ENCODE measurements at regions not wholly inside any gene's neighbourhood (a gene's known extent, or its start where the extent isn't known, plus 50 kb on each side); places are given as distances from the start of the nearest gene placed in this dataset.

DNA sequence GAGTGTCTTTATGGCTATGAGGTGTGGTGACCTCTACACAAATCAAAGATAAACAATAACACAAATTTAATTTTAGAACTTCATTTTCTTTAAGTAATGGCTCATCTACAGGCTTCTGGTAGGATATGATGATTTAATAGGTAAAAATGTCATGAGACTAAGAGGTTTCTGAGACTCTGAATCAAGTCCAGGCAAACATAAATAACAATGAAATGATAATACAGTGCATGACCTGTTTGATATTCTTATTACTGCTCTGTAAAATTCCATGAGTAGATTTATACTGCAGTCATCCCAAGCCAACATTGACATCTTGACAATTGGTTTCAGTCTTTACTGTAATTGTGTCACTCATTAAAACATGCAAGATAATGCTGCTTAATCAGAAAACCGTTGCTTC is 936.8 kb downstream of the MCTP2 start:
- H3K27ac Mint-ChIP-seq = no peak overlapping the region
- no peak overlapping the region for H3K4me3 Mint-ChIP-seq
- H3K36me3 Mint-ChIP-seq = peaks cover 0 to 3% (median 0%) of the 10 kb centered on the region in 3 donors
- H3K4me1 Mint-ChIP-seq = no peaks in the 10 kb centered on the region
- peaks cover 0 to 5% (median 2%) of the 10 kb centered on the region in 3 donors for H3K27me3 Mint-ChIP-seq (ENCODE audit: low read depth in 3 of 3)
- H3K9me3 Mint-ChIP-seq = peaks cover 0 to 3% (median under 1%) of the 10 kb centered on the region in 6 donors
- no peak for DNase-seq

GRCh38 chr15:95168951-95169431 is 937.6 kb downstream of the MCTP2 start:
- Mint-ChIP-seq H3K27ac (no peak overlapping the region), H3K9me3 (peaks cover 0 to 3% (median under 1%) of the 10 kb centered on the region in 6 donors), H3K27me3 (ENCODE audit: low read depth in 3 of 3) (peaks cover 2 to 5% (median 3%) of the 10 kb centered on the region in 3 donors), H3K36me3 (peaks cover 0 to 3% (median 0%) of the 10 kb centered on the region in 3 donors), H3K4me1 (no peaks in the 10 kb centered on the region), H3K4me3 (no peak overlapping the region)
- no peak for DNase-seq

GRCh38 chr15:95169541-95170459 is 938.4 kb downstream of the MCTP2 start:
- no peak overlapping the region for H3K4me3 Mint-ChIP-seq
- peaks cover 0 to 3% (median 0%) of the 10 kb centered on the region in 3 donors for H3K36me3 Mint-ChIP-seq
- no peaks in the 10 kb centered on the region for H3K4me1 Mint-ChIP-seq
- H3K9me3 Mint-ChIP-seq = peaks cover 0 to 3% (median under 1%) of the 10 kb centered on the region in 6 donors
- DNase-seq = no peak
- H3K27ac Mint-ChIP-seq = no peak overlapping the region
- peaks cover 2 to 5% (median 5%) of the 10 kb centered on the region in 3 donors for H3K27me3 Mint-ChIP-seq (ENCODE audit: low read depth in 3 of 3)

GRCh38 chr15:95170561-95171380 is 939.4 kb downstream of the MCTP2 start:
- Mint-ChIP-seq H3K27ac (no peak overlapping the region), H3K9me3 (peaks cover 0 to 3% (median under 1%) of the 10 kb centered on the region in 6 donors), H3K4me1 (no peaks in the 10 kb centered on the region), H3K36me3 (peaks cover 0 to 3% (median 0%) of the 10 kb centered on the region in 3 donors), H3K4me3 (no peak overlapping the region), H3K27me3 (ENCODE audit: low read depth in 3 of 3) (peaks cover 2 to 5% (median 5%) of the 10 kb centered on the region in 3 donors)
- DNase-seq = no peak

- Mint-ChIP-seq H3K9me3 (peaks cover 0 to 3% (median under 1%) of the 10 kb centered on the region in 6 donors), H3K27me3 (ENCODE audit: low read depth in 3 of 3) (peaks cover 2 to 5% (median 3%) of the 10 kb centered on the region in 3 donors), H3K27ac (no peak overlapping the region)
Measured at GRCh38 chr15:95171564-95171963, 940.2 kb downstream of the MCTP2 start.

DNA sequence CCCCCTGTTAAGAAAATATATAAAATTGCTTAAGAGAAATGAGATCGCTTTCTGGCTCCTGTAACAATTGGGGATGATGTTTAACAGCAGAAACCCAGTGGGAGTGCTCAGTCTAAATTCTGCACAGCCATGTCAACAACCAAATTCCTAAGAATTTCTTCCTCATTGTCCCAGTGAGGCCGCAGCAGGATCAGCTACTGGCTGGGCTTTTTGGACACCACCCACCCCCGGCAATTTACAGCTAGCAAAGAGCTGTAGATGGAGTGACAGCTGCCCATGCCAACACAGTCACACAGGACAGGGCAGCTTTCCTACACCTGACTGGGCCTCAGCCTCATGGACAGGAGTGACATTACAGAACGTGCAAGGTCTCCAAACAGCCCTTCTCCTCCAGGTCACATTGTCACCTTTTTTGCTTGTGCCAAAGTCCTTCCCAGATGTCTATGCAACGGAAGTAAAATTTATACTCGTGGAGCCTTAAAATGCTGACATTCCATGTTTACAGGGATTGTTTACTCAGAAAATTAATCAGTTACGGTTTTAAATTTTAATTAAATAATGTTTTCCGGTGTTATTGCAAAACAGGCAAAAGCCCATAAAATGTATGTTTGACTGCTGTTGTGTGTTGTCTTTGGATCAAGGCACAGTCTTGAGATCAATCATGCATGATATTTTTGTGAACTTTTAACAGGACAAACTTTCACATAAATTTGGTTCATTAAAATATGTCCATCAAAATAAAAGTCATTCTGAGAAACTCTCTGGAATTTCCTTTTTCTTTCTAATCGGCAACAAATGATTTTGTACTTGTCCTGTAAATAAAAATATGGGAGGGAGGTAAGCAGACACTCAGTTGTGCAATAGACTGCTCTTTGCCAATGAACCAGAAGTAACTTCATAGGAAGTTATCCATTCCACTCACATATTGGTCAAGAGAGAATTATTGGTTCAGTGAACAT is 943.2 kb downstream of the MCTP2 start:
- Mint-ChIP-seq H3K4me3 (no peak overlapping the region), H3K27me3 (ENCODE audit: low read depth in 3 of 3) (peaks cover 0 to 11% (median 3%) of the 10 kb centered on the region in 3 donors), H3K9me3 (peaks cover 0 to 3% (median 0%) of the 10 kb centered on the region in 6 donors), H3K27ac (no peak overlapping the region), H3K4me1 (no peaks in the 10 kb centered on the region), H3K36me3 (no peaks in the 10 kb centered on the region)
- DNase-seq = no peak

More at GRCh38 chr15:95171564-95171963, 940.2 kb downstream of the MCTP2 start:
- H3K36me3 Mint-ChIP-seq = peaks cover 0 to 3% (median 0%) of the 10 kb centered on the region in 3 donors
- H3K4me1 Mint-ChIP-seq = no peaks in the 10 kb centered on the region
- DNase-seq = no peak
- no peak overlapping the region for H3K4me3 Mint-ChIP-seq

GRCh38 chr15:95175914-95176658 is 944.7 kb downstream of the MCTP2 start:
- DNase-seq = no peak
- no peaks in the 10 kb centered on the region for H3K36me3 Mint-ChIP-seq

DNA sequence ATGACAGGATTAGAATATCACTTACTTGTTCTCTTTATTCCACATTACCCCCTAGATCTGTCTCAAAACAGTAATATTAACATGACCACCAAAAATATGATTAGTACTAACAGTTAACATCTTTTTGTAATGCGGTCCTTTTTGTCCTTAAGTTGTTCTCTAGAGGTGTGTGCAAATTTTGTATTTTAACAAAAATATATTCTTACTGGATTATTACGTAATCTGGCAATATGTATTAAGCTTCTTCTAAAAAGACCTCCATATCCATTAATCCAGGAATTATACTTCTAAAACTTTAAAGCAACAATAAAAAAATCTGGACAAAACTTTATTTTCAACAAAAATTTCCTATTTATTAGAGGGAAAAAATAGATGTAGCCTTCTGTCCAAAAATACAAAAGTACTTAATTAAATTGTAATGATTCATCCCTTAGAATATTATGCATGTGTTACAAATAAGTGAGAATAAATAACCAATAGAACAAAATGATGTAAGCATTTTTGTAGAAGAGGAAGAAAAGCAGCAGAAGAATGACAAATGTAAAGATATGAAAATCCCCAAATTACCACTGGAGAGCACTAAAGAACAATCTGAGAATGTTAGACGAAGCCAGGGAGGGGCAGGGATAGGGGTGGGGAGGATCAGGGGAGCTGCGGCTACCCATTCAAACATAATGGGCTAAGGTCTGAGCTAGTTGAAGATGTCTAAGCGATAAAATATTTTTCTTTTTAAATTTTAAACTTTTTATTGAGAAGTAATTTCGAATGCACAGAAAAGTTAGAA is 945.6 kb downstream of the MCTP2 start:
- no peak for DNase-seq
- Mint-ChIP-seq H3K27me3 (ENCODE audit: low read depth in 3 of 3) (peaks cover 0 to 11% (median 1%) of the 10 kb centered on the region in 3 donors), H3K4me1 (no peaks in the 10 kb centered on the region), H3K9me3 (peaks cover 0 to 13% (median 6%) of the 10 kb centered on the region in 6 donors), H3K27ac (no peak overlapping the region), H3K36me3 (no peaks in the 10 kb centered on the region), H3K4me3 (no peak overlapping the region)

More at GRCh38 chr15:95175914-95176658, 944.7 kb downstream of the MCTP2 start:
- Mint-ChIP-seq H3K9me3 (peaks cover 0 to 12% (median 6%) of the 10 kb centered on the region in 6 donors), H3K27me3 (ENCODE audit: low read depth in 3 of 3) (peaks cover 0 to 11% (median 1%) of the 10 kb centered on the region in 3 donors), H3K4me1 (no peaks in the 10 kb centered on the region), H3K27ac (no peak overlapping the region), H3K4me3 (no peak overlapping the region)

DNA sequence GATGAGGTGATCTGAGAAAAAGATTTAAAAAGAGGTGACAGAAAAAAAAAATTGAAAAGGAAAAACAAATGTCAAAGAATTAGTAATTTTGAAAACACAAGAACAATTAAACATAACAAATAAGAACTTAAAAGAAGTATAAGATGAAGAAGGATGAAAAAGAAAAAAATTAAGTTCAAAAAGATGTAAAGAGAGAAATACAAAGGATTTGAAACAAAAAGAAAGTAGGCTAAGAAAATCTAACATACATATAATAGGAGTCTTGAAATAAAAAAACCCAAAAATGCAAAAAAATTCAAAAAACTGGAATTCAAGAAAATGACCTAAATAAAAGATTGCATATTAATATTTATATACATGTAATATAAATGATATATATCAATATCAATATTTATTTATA is 949.2 kb downstream of the MCTP2 start:
- Mint-ChIP-seq H3K27me3 (ENCODE audit: low read depth in 3 of 3) (peaks cover 0 to 6% (median 0%) of the 10 kb centered on the region in 3 donors), H3K9me3 (peaks cover 0 to 10% (median 6%) of the 10 kb centered on the region in 6 donors), H3K36me3 (no peaks in the 10 kb centered on the region), H3K27ac (no peak overlapping the region), H3K4me1 (no peaks in the 10 kb centered on the region), H3K4me3 (no peak overlapping the region)
- DNase-seq = no peak

- Mint-ChIP-seq H3K27ac (no peak overlapping the region), H3K36me3 (no peaks in the 10 kb centered on the region), H3K9me3 (peaks cover 0 to 10% (median 6%) of the 10 kb centered on the region in 6 donors), H3K4me3 (no peak overlapping the region), H3K27me3 (ENCODE audit: low read depth in 3 of 3) (peaks cover 0 to 4% (median 0%) of the 10 kb centered on the region in 3 donors), H3K4me1 (no peaks in the 10 kb centered on the region)
- DNase-seq = no peak
Measured at GRCh38 chr15:95182091-95182490, 950.7 kb downstream of the MCTP2 start.

- peaks cover 0 to 6% (median 6%) of the 10 kb centered on the region in 3 donors for H3K27me3 Mint-ChIP-seq (ENCODE audit: low read depth in 3 of 3)
- no peaks in the 10 kb centered on the region for H3K9me3 Mint-ChIP-seq
- no peak overlapping the region for H3K27ac Mint-ChIP-seq
- no peak overlapping the region for H3K4me3 Mint-ChIP-seq
- no peaks in the 10 kb centered on the region for H3K4me1 Mint-ChIP-seq
- no peak for DNase-seq
- H3K36me3 Mint-ChIP-seq = no peaks in the 10 kb centered on the region
Measured at GRCh38 chr15:95192923-95193322, 961.6 kb downstream of the MCTP2 start.

Measured in immature natural killer cell (primary cell).